Astrocyte of the cerebellum (primary cell): ENCODE measurements at regions not wholly inside any gene's neighbourhood (a gene's known extent, or its start where the extent isn't known, plus 50 kb on each side); places are given as distances from the start of the nearest gene placed in this dataset.
A peak's percentile ranks its signal among the peaks of the same experiment; 100 is the strongest.

Source experiments
- DNase-seq: peaks from one replicate; pipeline ENCODE4 v3.0.0-alpha.2; 2011; ENCODE audit warnings: low read depth
- H3K4me3 ChIP-seq: 2 replicates; pipeline ENCODE4 v1.5.1; 2011; ENCODE audit warnings: mild to moderate bottlenecking, low read depth, low read length, moderate library complexity
- in situ Hi-C: cut with HindIII; loops from 2 replicates; pipeline ENCODE4 v1.10.0; 2017; ENCODE audit warnings: low sequenced_read_pairs
- TF ChIP-seq, protein P1 (sequence below): IDR thresholded peaks from 2 replicates; pipeline ENCODE4 v1.5.1; 2012; ENCODE audit warnings: low read length, low read depth, moderate library complexity, mild to moderate bottlenecking; ENCODE audit errors: missing control alignments

DNA sequence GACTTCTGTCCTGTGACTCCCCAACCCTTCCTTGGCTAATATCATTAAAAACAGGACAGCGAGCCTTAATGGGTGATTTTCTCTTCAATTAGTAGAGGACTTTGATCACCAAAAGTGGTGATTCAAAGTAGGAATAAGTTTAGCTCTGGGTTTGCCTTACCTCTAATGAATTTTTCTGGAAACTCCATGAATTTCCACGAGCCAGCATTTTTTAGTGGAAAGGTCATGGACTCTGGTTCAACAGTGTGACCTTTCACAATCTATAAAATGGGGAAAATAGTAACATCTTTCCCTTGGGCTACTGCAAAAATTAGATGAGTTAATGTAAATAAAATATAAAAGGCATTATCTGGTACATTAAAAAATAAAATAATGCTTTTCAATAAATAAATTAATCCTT lies 417.8 kb upstream of the NR2F2 start:
- TF ChIP-seq, protein P1, sequence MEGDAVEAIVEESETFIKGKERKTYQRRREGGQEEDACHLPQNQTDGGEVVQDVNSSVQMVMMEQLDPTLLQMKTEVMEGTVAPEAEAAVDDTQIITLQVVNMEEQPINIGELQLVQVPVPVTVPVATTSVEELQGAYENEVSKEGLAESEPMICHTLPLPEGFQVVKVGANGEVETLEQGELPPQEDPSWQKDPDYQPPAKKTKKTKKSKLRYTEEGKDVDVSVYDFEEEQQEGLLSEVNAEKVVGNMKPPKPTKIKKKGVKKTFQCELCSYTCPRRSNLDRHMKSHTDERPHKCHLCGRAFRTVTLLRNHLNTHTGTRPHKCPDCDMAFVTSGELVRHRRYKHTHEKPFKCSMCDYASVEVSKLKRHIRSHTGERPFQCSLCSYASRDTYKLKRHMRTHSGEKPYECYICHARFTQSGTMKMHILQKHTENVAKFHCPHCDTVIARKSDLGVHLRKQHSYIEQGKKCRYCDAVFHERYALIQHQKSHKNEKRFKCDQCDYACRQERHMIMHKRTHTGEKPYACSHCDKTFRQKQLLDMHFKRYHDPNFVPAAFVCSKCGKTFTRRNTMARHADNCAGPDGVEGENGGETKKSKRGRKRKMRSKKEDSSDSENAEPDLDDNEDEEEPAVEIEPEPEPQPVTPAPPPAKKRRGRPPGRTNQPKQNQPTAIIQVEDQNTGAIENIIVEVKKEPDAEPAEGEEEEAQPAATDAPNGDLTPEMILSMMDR = no peak
- DNase-seq = no peak
- H3K4me3 ChIP-seq = no peak overlapping the region
- in situ Hi-C loops = no loop called here

DNA sequence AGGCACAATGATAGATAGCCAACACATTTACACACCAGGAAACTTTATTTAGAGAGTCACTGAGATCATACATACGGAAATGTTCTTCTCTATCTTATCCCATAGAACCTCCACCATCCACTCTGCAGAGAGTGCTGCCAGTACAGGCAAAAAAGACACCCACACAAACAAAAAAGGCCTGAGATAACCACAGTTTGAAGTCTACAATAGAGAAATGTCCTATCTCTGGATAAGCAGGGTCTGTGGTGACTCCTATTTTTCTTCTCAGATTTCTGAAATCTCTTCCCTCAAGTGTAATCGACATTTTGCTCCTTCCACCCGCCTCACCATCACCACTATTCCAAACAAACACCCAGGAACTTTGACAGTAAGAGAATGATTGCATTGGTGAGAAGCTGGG lies 413.9 kb upstream of the NR2F2 start:
- no peak overlapping the region for H3K4me3 ChIP-seq
- no peak for DNase-seq
- TF ChIP-seq, protein P1 = no peak
- in situ Hi-C loops = no loop called here

DNA sequence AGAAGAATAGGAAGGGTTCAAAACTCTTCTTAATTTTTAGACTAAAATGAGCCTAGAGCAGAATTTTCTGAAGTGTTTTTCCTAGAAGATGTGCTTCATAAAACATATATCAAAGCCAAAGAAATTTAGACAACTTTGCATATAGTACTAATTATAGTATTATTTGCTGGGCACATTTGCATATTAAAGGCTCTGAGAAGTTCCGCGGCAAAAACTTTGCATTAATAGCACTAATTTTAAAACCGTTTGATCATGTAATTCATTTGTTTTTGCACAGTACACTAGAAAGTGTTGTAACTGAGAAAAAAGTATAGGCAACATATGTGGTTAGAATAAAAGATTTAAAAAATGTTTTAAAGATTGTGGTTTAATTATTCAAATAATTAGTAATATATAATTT lies 412.0 kb upstream of the NR2F2 start:
- in situ Hi-C loops = no loop called here
- no peak for DNase-seq
- TF ChIP-seq, protein P1 = no peak
- H3K4me3 ChIP-seq = no peak overlapping the region

DNA sequence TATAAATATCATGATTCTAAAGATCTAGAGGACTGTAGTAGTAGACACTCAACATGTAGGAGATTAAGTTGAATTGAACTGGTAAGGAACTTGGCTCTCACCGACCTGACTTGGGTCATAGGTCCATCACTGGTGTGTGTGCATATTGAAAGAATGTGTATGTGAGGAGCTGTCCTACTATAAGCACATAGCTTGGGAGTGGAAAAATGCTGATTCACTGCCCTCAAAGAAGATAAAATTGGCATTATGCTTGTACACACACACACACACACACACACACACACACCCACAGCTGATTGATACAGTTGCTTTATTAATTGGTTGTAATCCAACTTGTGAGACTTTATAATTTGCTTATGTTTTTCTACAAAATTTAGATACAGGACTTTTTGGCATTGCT lies 411.0 kb upstream of the NR2F2 start:
- in situ Hi-C loops = no loop called here
- no peak overlapping the region for H3K4me3 ChIP-seq
- TF ChIP-seq, protein P1 = no peak
- no peak for DNase-seq

DNA sequence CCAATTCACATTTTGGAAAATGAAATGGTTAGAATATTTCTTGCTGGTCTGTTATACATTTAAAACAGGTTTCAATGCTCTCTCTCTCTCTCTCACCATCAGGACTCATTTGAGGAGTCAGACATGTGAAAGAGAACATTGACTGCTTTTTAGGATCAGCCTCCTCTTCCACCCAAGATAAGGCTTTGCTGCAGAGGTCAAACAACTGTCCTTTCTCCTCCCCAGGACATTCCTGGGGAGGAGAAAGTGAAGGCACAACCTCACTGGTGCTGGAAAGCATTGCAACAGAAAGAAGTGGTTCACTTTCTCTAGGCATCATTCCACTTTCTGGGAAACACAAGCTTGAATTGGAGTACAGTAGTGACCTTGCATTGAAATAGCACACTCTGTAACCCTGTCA lies 409.1 kb upstream of the NR2F2 start:
- TF ChIP-seq, protein P1 = no peak
- DNase-seq = no peak
- H3K4me3 ChIP-seq = no peak overlapping the region
- in situ Hi-C loops = no loop called here

DNA sequence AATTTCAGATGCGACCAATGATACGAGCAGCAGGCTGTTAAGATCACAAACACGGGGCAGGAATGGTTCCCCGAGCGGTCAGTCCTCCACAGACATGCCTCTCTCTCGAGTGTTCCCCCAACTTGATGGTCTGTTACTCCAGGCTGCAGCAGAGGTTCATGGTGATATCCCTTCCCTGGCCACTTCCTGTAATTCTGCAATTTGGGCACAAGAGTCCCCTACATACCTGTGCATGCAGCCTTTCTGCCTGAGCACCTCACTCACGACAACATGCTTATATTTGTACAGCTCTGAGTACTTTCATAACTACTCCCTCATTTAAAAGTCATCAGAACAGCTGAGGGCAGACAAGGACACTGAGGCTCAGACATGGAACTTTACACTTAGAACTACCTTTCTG lies 408.1 kb upstream of the NR2F2 start:
- in situ Hi-C loops = no loop called here
- TF ChIP-seq, protein P1 = peak; percentile 6
- H3K4me3 ChIP-seq = no peak overlapping the region
- no peak for DNase-seq

DNA sequence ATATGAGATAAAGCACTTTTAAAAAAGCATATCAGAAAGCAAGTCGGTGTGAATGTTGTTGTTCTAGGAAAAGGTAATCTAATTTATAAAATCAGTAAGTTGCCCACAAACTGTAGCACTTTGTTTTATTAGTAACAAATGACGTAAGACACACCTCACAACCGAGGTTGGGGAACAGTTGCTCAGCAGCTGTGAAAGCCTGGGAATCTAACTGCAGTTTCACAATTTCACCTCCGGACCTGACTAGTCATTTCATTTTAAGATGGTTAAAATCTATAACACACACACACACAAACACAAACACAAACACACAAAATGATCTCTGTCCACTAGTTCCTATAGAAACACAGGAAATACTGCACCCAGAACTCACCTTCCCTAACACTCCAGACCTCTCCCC lies 406.7 kb upstream of the NR2F2 start:
- in situ Hi-C loops = no loop called here
- no peak overlapping the region for H3K4me3 ChIP-seq
- no peak for DNase-seq
- TF ChIP-seq, protein P1 = no peak
